ENCODE measurements at regions not wholly inside any gene's neighbourhood (a gene's known extent, or its start where the extent isn't known, plus 50 kb on each side); places are given as distances from the start of the nearest gene placed in this dataset.

DNA sequence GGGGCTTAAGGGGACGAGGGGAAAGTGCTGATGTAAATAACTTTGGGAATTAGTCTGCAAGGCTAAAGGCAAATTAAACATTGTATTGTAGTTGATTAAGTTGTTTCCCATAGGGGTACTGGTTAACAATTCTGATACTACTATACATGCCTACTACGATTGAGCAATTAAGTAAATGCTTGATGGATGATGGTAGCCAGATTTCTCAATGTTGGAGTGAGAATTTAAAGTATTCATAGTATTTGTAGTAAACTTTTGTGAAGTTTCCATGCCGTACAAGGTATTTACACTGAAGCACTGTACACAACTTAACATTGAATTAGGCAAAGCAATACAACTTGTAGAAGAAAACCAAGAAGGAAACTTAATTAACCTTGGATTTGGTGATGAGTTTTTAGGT lies 852.3 kb downstream of the QKI start:
- TF ChIP-seq, protein P1, sequence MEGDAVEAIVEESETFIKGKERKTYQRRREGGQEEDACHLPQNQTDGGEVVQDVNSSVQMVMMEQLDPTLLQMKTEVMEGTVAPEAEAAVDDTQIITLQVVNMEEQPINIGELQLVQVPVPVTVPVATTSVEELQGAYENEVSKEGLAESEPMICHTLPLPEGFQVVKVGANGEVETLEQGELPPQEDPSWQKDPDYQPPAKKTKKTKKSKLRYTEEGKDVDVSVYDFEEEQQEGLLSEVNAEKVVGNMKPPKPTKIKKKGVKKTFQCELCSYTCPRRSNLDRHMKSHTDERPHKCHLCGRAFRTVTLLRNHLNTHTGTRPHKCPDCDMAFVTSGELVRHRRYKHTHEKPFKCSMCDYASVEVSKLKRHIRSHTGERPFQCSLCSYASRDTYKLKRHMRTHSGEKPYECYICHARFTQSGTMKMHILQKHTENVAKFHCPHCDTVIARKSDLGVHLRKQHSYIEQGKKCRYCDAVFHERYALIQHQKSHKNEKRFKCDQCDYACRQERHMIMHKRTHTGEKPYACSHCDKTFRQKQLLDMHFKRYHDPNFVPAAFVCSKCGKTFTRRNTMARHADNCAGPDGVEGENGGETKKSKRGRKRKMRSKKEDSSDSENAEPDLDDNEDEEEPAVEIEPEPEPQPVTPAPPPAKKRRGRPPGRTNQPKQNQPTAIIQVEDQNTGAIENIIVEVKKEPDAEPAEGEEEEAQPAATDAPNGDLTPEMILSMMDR (IDR thresholded peaks at IDR 0.05; ENCODE audit: unreplicated experiment), result no peak
- H3K4me1 Mint-ChIP-seq (ENCODE audit: low read depth, unreplicated experiment), result no peaks in the 10 kb centered on the region
- no peak for DNase-seq
- CTCF ChIA-PET, result no interaction called here
- no TSS peak for BruUV-seq (replicated peaks)
- no peak overlapping the region for H3K27ac Mint-ChIP-seq (ENCODE audit: unreplicated experiment)
- H3K4me3 Mint-ChIP-seq (ENCODE audit: low read depth, unreplicated experiment), result no peak overlapping the region
- H3K36me3 Mint-ChIP-seq (ENCODE audit: insufficient read depth, unreplicated experiment), result no peaks in the 10 kb centered on the region
- H3K27me3 Mint-ChIP-seq (ENCODE audit: unreplicated experiment), result no peaks in the 10 kb centered on the region
- intact Hi-C loops (cut with micrococcal nuclease; ENCODE audit: unreplicated experiment), result no loop called here
- peaks cover 8% of the 10 kb centered on the region for H3K9me3 Mint-ChIP-seq (ENCODE audit: low read depth, unreplicated experiment)

DNA sequence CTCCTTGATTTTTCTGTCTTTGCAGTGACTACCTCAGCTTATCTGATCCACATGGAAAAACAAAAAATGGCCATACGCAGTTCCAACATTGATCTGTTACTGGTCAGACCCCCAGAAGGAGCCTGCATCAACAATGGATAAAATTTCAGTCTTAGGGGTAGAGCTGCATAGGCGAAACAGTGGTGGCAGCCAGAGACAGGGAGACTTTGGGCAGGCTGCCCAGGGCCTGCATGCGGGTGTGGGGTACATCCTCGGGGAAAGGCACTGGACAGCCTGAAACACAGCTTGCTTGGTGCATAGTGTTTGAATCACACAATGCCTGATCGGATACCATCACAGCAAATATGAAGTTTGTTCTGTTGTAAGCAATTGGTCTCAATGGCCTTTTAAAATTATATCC lies 847.8 kb downstream of the QKI start:
- Mint-ChIP-seq H3K27ac (ENCODE audit: unreplicated experiment) (no peak overlapping the region), H3K36me3 (ENCODE audit: insufficient read depth, unreplicated experiment) (no peaks in the 10 kb centered on the region), H3K4me1 (ENCODE audit: low read depth, unreplicated experiment) (no peaks in the 10 kb centered on the region), H3K4me3 (ENCODE audit: low read depth, unreplicated experiment) (no peak overlapping the region), H3K9me3 (ENCODE audit: low read depth, unreplicated experiment) (no peaks in the 10 kb centered on the region), H3K27me3 (ENCODE audit: unreplicated experiment) (no peaks in the 10 kb centered on the region)
- TF ChIP-seq, protein P1 (IDR thresholded peaks at IDR 0.05; ENCODE audit: unreplicated experiment), result no peak
- intact Hi-C loops (cut with micrococcal nuclease; ENCODE audit: unreplicated experiment), result no loop called here
- CTCF ChIA-PET, result no interaction called here
- no peak for DNase-seq
- BruUV-seq (replicated peaks), result no TSS peak

GRCh38 chr6:164258421-164258820 lies 843.9 kb downstream of the QKI start:
- Mint-ChIP-seq H3K4me3 (ENCODE audit: low read depth, unreplicated experiment) (no peak overlapping the region), H3K9me3 (ENCODE audit: low read depth, unreplicated experiment) (no peaks in the 10 kb centered on the region), H3K4me1 (ENCODE audit: low read depth, unreplicated experiment) (no peaks in the 10 kb centered on the region), H3K27me3 (ENCODE audit: unreplicated experiment) (no peaks in the 10 kb centered on the region), H3K27ac (ENCODE audit: unreplicated experiment) (no peak overlapping the region), H3K36me3 (ENCODE audit: insufficient read depth, unreplicated experiment) (no peaks in the 10 kb centered on the region)
- no peak for DNase-seq
- intact Hi-C loops (cut with micrococcal nuclease; ENCODE audit: unreplicated experiment), result no loop called here
- BruUV-seq (replicated peaks), result no TSS peak
- CTCF ChIA-PET, result no interaction called here
- TF ChIP-seq, protein P1 (IDR thresholded peaks at IDR 0.05; ENCODE audit: unreplicated experiment), result no peak

DNA sequence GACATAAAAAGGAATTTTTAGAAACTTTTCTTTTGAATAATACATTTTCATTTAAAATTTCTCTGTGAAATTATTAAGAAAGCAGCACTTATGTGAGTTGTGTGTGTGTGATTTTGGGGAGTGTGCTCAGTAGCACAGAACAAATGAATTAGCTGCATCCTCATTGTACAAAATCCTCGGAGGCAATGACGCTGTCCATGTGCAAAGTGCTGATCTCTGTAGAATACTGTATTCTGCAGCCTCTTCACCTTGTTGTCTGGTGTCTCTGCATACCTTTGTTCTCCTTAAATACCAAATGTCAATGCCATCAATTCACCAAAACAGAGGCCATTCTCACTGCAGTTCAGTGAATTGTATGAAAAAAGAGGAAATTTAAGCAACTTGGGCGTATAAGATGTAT lies 838.4 kb downstream of the QKI start:
- BruUV-seq (replicated peaks), result no TSS peak
- H3K4me3 Mint-ChIP-seq (ENCODE audit: low read depth, unreplicated experiment), result no peak overlapping the region
- peaks cover 5% of the 10 kb centered on the region for H3K9me3 Mint-ChIP-seq (ENCODE audit: low read depth, unreplicated experiment)
- CTCF ChIA-PET, result no interaction called here
- DNase-seq, result no peak
- H3K4me1 Mint-ChIP-seq (ENCODE audit: low read depth, unreplicated experiment), result no peaks in the 10 kb centered on the region
- H3K27me3 Mint-ChIP-seq (ENCODE audit: unreplicated experiment), result peaks cover 9% of the 10 kb centered on the region
- TF ChIP-seq, protein P1 (IDR thresholded peaks at IDR 0.05; ENCODE audit: unreplicated experiment), result no peak
- no peak overlapping the region for H3K27ac Mint-ChIP-seq (ENCODE audit: unreplicated experiment)
- no peaks in the 10 kb centered on the region for H3K36me3 Mint-ChIP-seq (ENCODE audit: insufficient read depth, unreplicated experiment)
- intact Hi-C loops (cut with micrococcal nuclease; ENCODE audit: unreplicated experiment), result no loop called here

DNA sequence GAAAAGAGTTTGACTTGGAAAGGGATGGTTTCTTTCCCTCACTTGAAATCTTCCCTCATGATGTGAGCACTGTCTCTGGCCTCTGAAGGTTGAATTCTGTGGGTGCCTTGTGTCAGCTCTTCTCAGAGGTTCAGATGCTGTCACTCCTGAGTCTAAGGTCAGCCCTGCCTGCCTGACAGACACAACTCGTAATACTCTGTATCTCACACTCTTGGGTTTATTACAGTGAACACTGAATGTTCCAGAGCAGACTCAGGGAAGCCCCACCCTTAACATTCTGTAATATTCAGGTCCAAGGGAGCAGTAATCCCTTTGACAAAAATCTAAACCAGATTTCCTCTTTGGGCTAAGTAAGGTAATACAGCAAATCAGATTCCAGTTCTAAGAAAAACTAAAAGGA lies 837.8 kb downstream of the QKI start:
- Mint-ChIP-seq H3K4me1 (ENCODE audit: low read depth, unreplicated experiment) (no peaks in the 10 kb centered on the region), H3K9me3 (ENCODE audit: low read depth, unreplicated experiment) (peaks cover 5% of the 10 kb centered on the region), H3K4me3 (ENCODE audit: low read depth, unreplicated experiment) (no peak overlapping the region), H3K27ac (ENCODE audit: unreplicated experiment) (no peak overlapping the region), H3K27me3 (ENCODE audit: unreplicated experiment) (peaks cover 13% of the 10 kb centered on the region), H3K36me3 (ENCODE audit: insufficient read depth, unreplicated experiment) (no peaks in the 10 kb centered on the region)
- TF ChIP-seq, protein P1 (IDR thresholded peaks at IDR 0.05; ENCODE audit: unreplicated experiment), result no peak
- CTCF ChIA-PET, result no interaction called here
- no peak for DNase-seq
- BruUV-seq (replicated peaks), result no TSS peak
- intact Hi-C loops (cut with micrococcal nuclease; ENCODE audit: unreplicated experiment), result no loop called here
